ENCODE measurements at regions not wholly inside any gene's neighbourhood (a gene's known extent, or its start where the extent isn't known, plus 50 kb on each side); places are given as distances from the start of the nearest gene placed in this dataset.

- no peaks in the 10 kb centered on the region for H3K79me2 ChIP-seq (ENCODE audit: insufficient read depth)
- H2AFZ ChIP-seq, result no peak overlapping the region
- no peaks in the 10 kb centered on the region for H3K4me1 ChIP-seq (ENCODE audit: insufficient read depth)
- no peak overlapping the region for H3K9ac ChIP-seq
- H3K27ac ChIP-seq, result no peak overlapping the region
- no peaks in the 10 kb centered on the region for H3K9me2 ChIP-seq (ENCODE audit: insufficient read depth)
- H4K20me1 ChIP-seq (ENCODE audit: insufficient read depth), result no peaks in the 10 kb centered on the region
- TF ChIP-seq EZH2phosphoT487 (IDR thresholded peaks at IDR 0.05; ENCODE audit: insufficient read depth, low read depth) (no peak), EZH2 (IDR thresholded peaks at IDR 0.05; ENCODE audit: insufficient read depth, poor library complexity, severe bottlenecking) (no peak)
- in situ Hi-C loops (cut with MboI), result no loop called here
- no peaks in the 10 kb centered on the region for H3K9me3 ChIP-seq (ENCODE audit: low read depth)
- WGBS, 2 experiments (ENCODE audit: low coverage in 1 of 2, low lambda C conversion rate in 2 of 2, missing lambda C conversion rate in 2 of 2), result 47 to 51% methylated on average over 9 of the region's 9 CpGs
- no peaks in the 10 kb centered on the region for H3F3A ChIP-seq (ENCODE audit: insufficient read depth)
- H3K36me3 ChIP-seq (ENCODE audit: low read depth), result no peaks in the 10 kb centered on the region
- no peak overlapping the region for H3K4me2 ChIP-seq (ENCODE audit: unreplicated experiment)
- no peak for DNase-seq
- peaks cover 13% of the 10 kb centered on the region for H3K27me3 ChIP-seq (replicated peaks; ENCODE audit: insufficient read depth)
- no peak overlapping the region for H3K4me3 ChIP-seq
Observed at GRCh38 chr11:44409558-44410236, 99.8 kb upstream of the ALX4 start.

DNA sequence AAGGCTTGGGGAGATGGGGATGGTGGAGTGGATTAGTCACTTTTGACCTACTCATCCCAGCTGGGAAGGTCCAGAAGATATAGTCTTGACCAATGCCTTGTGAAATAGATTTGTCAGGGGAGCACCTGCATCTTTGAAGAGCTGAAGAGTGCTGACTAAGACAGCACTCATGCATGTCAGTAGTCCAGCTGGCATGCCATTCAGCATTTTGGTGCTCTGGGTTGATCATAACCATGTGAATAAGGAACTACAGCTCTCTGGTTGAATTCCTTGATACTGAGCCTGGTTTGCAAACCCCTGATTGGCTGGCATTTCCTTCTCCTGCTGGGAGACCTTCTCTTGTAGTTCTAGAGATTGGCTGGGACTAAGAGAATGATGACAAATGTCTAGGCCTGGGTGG, 106.8 kb upstream of the ALX4 start:
- Histone ChIP-seq H3K79me2 (ENCODE audit: insufficient read depth) (no peaks in the 10 kb centered on the region), H3K36me3 (ENCODE audit: low read depth) (no peaks in the 10 kb centered on the region), H3K9me2 (ENCODE audit: insufficient read depth) (no peaks in the 10 kb centered on the region), H3K4me1 (ENCODE audit: insufficient read depth) (no peaks in the 10 kb centered on the region), H3F3A (ENCODE audit: insufficient read depth) (no peaks in the 10 kb centered on the region), H3K4me3 (no peak overlapping the region), H3K9ac (no peak overlapping the region), H3K27me3 (replicated peaks; ENCODE audit: insufficient read depth) (peaks cover 21% of the 10 kb centered on the region; the same call in 1 of the 2 replicates), H3K27ac (no peak overlapping the region), H3K9me3 (ENCODE audit: low read depth) (no peaks in the 10 kb centered on the region), H2AFZ (no peak overlapping the region), H3K4me2 (ENCODE audit: unreplicated experiment) (no peak overlapping the region), H4K20me1 (ENCODE audit: insufficient read depth) (no peaks in the 10 kb centered on the region)
- TF ChIP-seq EZH2phosphoT487 (IDR thresholded peaks at IDR 0.05; ENCODE audit: insufficient read depth, low read depth), result no peak
- no peak for TF ChIP-seq EZH2 (IDR thresholded peaks at IDR 0.05; ENCODE audit: insufficient read depth, poor library complexity, severe bottlenecking)
- no peak for DNase-seq
- in situ Hi-C loops (cut with MboI), result no loop called here

DNA sequence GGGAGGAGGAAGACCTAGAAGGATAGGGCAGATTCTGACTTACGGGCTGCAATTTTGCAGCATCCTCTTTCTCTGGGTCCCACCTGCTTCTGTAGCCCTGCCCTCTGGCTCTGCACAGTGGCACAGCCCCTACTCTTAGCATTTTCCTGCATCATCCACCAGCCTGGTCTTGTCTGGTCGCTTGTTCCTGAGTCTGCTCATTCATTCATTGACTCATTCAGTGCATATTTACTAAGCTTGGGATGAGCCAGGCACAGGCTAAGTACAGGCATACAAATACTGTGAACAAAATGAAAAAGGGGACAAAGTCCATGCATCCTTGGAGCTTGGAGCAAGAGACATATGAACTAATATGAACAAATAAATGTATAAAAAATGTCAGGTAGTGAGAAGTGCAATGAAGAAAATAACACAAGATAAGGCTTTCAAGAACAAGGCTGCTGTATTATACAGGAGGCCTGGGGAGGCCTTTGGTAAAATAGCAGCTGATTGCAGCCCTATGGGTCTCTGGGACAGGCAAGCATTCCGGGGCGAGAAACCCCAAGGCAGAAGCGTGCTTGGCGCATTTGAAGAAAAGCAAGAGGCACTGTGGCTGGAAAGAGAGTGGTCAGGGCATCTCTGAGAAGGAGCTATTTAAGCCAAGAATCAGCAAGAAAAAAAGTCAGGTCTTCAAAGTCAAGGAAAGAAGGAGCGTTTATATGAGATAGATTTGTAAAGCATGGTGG, 108.0 kb upstream of the ALX4 start:
- no peaks in the 10 kb centered on the region for H3F3A ChIP-seq (ENCODE audit: insufficient read depth)
- in situ Hi-C loops (cut with MboI), result no loop called here
- H3K36me3 ChIP-seq (ENCODE audit: low read depth), result no peaks in the 10 kb centered on the region
- no peak overlapping the region for H3K4me2 ChIP-seq (ENCODE audit: unreplicated experiment)
- peaks cover 12% of the 10 kb centered on the region; the same call in 1 of the 2 replicates for H3K27me3 ChIP-seq (replicated peaks; ENCODE audit: insufficient read depth)
- no peak overlapping the region for H3K27ac ChIP-seq
- 62 to 66% methylated on average over 7 of the region's 7 CpGs for WGBS, 2 experiments (ENCODE audit: low coverage in 1 of 2, low lambda C conversion rate in 2 of 2, missing lambda C conversion rate in 2 of 2)
- H3K4me1 ChIP-seq (ENCODE audit: insufficient read depth), result no peaks in the 10 kb centered on the region
- H3K9me2 ChIP-seq (ENCODE audit: insufficient read depth), result no peaks in the 10 kb centered on the region
- TF ChIP-seq EZH2phosphoT487 (IDR thresholded peaks at IDR 0.05; ENCODE audit: insufficient read depth, low read depth) (no peak), EZH2 (IDR thresholded peaks at IDR 0.05; ENCODE audit: insufficient read depth, poor library complexity, severe bottlenecking) (no peak)
- H3K79me2 ChIP-seq (ENCODE audit: insufficient read depth), result no peaks in the 10 kb centered on the region
- DNase-seq, result no peak
- H4K20me1 ChIP-seq (ENCODE audit: insufficient read depth), result no peaks in the 10 kb centered on the region
- no peak overlapping the region for H3K9ac ChIP-seq
- H3K4me3 ChIP-seq, result no peak overlapping the region
- H2AFZ ChIP-seq, result no peak overlapping the region
- H3K9me3 ChIP-seq (ENCODE audit: low read depth), result no peaks in the 10 kb centered on the region

DNA sequence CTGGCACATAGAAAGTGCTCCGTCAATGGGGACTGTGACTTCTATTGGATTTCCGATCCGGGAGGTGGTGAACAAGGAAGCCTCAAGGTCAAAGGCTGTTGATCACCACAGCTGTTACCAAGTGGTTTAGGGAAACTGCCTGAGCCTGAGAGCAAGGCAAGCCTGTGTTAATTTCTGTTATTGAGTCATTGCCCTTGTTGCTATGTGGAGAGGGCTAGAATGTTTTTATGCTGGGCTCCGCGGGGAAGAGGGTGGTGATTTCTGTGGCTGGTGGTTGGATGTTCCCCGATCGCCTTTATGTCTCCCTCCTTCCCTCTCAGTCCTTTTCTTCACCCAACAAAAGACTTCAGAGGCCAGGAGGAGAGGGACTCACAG, 108.5 kb upstream of the ALX4 start:
- H3K79me2 ChIP-seq (ENCODE audit: insufficient read depth), result no peaks in the 10 kb centered on the region
- no peaks in the 10 kb centered on the region for H3K9me3 ChIP-seq (ENCODE audit: low read depth)
- no peaks in the 10 kb centered on the region for H3K9me2 ChIP-seq (ENCODE audit: insufficient read depth)
- DNase-seq, result no peak
- H3K36me3 ChIP-seq (ENCODE audit: low read depth), result no peaks in the 10 kb centered on the region
- H3K9ac ChIP-seq, result no peak overlapping the region
- H3K4me3 ChIP-seq, result no peak overlapping the region
- H3K27ac ChIP-seq, result no peak overlapping the region
- H3F3A ChIP-seq (ENCODE audit: insufficient read depth), result no peaks in the 10 kb centered on the region
- H3K4me1 ChIP-seq (ENCODE audit: insufficient read depth), result no peaks in the 10 kb centered on the region
- no peak for TF ChIP-seq EZH2phosphoT487 (IDR thresholded peaks at IDR 0.05; ENCODE audit: insufficient read depth, low read depth)
- TF ChIP-seq EZH2 (IDR thresholded peaks at IDR 0.05; ENCODE audit: insufficient read depth, poor library complexity, severe bottlenecking), result no peak
- H3K4me2 ChIP-seq (ENCODE audit: unreplicated experiment), result no peak overlapping the region
- in situ Hi-C loops (cut with MboI), result no loop called here
- 57 to 75% methylated on average over 7 of the region's 7 CpGs for WGBS, 2 experiments (ENCODE audit: low coverage in 1 of 2, low lambda C conversion rate in 2 of 2, missing lambda C conversion rate in 2 of 2)
- H3K27me3 ChIP-seq (replicated peaks; ENCODE audit: insufficient read depth), result peaks cover 8% of the 10 kb centered on the region; the same call in 1 of the 2 replicates
- no peak overlapping the region for H2AFZ ChIP-seq
- H4K20me1 ChIP-seq (ENCODE audit: insufficient read depth), result no peaks in the 10 kb centered on the region

All from GM23248 (cell line).